Fibroblast of lung (primary cell): ENCODE measurements at regions not wholly inside any gene's neighbourhood (a gene's known extent, or its start where the extent isn't known, plus 50 kb on each side); places are given as distances from the start of the nearest gene placed in this dataset.

Source experiments
- CTCF ChIP-seq, 2 donors: IDR thresholded peaks in 1 of 2; conservative IDR thresholded peaks in 1 of 2; 1 replicate in 1 of 2; 2 replicates in 1 of 2; pipeline ENCODE4 v1.5.1; 2011 to 2012; ENCODE audit warnings: low read length in 2 of 2, control low read depth in 1 of 2, inconsistent platforms in 1 of 2, low read depth in 1 of 2, mild to moderate bottlenecking in 1 of 2
- EZH2 ChIP-seq: IDR thresholded peaks from 2 replicates; pipeline ENCODE4 v1.5.1; 2012; ENCODE audit warnings: low read length, control low read depth, mild to moderate bottlenecking; ENCODE audit errors: missing control alignments

GRCh38 chr19:30070198-30070967 lies 128.3 kb downstream of the URI1 start:
- no peak for TF ChIP-seq CTCF (conservative IDR thresholded peaks at IDR 0.05 in 1 of 2, IDR thresholded peaks at IDR 0.05 in 1 of 2; ENCODE audit: low read depth in 1 of 2, low read length in 2 of 2)
- TF ChIP-seq EZH2, result no peak
